ENCODE measurements at regions not wholly inside any gene's neighbourhood (a gene's known extent, or its start where the extent isn't known, plus 50 kb on each side); places are given as distances from the start of the nearest gene placed in this dataset.

DNA sequence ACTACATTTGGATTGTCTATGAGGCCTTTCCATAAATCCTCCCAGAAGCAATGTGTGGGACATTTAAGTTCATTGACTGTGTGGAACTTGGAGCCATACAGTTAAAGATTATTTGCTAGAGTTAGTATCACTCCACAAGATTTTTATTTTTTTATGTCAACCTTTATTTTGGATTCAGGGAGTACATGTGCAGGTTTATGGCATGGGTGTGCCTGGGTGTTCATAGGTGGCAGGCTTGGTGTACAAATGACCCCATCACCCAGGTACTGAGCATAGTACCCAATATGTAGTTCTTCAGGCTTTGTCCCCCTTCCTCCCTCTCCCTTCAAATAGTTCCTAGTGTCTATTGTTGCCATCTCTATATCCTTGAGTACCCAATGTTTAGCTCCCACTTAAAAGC, 199.8 kb upstream of the ZFP42 start:
- TF ChIP-seq BHLHE40 (IDR thresholded peaks at IDR 0.05; ENCODE audit: low read depth, low read length): no peak
- TF ChIP-seq, protein P1, sequence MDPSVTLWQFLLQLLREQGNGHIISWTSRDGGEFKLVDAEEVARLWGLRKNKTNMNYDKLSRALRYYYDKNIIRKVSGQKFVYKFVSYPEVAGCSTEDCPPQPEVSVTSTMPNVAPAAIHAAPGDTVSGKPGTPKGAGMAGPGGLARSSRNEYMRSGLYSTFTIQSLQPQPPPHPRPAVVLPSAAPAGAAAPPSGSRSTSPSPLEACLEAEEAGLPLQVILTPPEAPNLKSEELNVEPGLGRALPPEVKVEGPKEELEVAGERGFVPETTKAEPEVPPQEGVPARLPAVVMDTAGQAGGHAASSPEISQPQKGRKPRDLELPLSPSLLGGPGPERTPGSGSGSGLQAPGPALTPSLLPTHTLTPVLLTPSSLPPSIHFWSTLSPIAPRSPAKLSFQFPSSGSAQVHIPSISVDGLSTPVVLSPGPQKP (IDR thresholded peaks at IDR 0.05; ENCODE audit: borderline replicate concordance, low read depth, low read length): no peak
- no peak for TF ChIP-seq CEBPB (IDR thresholded peaks at IDR 0.05; ENCODE audit: low read depth, low read length)
- TF ChIP-seq MXI1 (IDR thresholded peaks at IDR 0.05; ENCODE audit: borderline replicate concordance, low read depth, low read length): no peak
- no peak for TF ChIP-seq POLR2A (IDR thresholded peaks at IDR 0.05; ENCODE audit: low read depth, low read length)
- no peak for TF ChIP-seq USF2 (IDR thresholded peaks at IDR 0.05; ENCODE audit: low read depth, low read length)
- no peak for TF ChIP-seq MAZ (IDR thresholded peaks at IDR 0.05; ENCODE audit: borderline replicate concordance, low read depth, low read length)
- TF ChIP-seq, protein P2, sequence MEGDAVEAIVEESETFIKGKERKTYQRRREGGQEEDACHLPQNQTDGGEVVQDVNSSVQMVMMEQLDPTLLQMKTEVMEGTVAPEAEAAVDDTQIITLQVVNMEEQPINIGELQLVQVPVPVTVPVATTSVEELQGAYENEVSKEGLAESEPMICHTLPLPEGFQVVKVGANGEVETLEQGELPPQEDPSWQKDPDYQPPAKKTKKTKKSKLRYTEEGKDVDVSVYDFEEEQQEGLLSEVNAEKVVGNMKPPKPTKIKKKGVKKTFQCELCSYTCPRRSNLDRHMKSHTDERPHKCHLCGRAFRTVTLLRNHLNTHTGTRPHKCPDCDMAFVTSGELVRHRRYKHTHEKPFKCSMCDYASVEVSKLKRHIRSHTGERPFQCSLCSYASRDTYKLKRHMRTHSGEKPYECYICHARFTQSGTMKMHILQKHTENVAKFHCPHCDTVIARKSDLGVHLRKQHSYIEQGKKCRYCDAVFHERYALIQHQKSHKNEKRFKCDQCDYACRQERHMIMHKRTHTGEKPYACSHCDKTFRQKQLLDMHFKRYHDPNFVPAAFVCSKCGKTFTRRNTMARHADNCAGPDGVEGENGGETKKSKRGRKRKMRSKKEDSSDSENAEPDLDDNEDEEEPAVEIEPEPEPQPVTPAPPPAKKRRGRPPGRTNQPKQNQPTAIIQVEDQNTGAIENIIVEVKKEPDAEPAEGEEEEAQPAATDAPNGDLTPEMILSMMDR (conservative IDR thresholded peaks at IDR 0.05; ENCODE audit: low read depth, low read length): no peak
- no peak for TF ChIP-seq RFX5 (IDR thresholded peaks at IDR 0.05; ENCODE audit: low read depth, low read length)
- TF ChIP-seq FOS (IDR thresholded peaks at IDR 0.05; ENCODE audit: low read depth, low read length): no peak
- TF ChIP-seq RCOR1 (IDR thresholded peaks at IDR 0.05; ENCODE audit: insufficient replicate concordance, low read length): no peak
- TF ChIP-seq RAD21 (IDR thresholded peaks at IDR 0.05; ENCODE audit: low read length): no peak
- no peak for TF ChIP-seq NFE2L2 (IDR thresholded peaks at IDR 0.05; ENCODE audit: low read depth, low read length)
- no peak overlapping the region for H2BK120ac ChIP-seq (ENCODE audit: low read depth, low read length)
- no peak overlapping the region for H3K4ac ChIP-seq (ENCODE audit: low read depth, low read length)
- ATAC-seq (ENCODE audit: low read depth): no peak
- no peaks in the 10 kb centered on the region for H3K79me1 ChIP-seq (ENCODE audit: low read depth in 1 of 2, low read length in 2 of 2)
- H3K9me3 ChIP-seq (ENCODE audit: control insufficient read depth, insufficient read depth, low read length): peaks cover 4% of the 10 kb centered on the region
- H3K56ac ChIP-seq (ENCODE audit: extremely low read depth, insufficient read depth, low read length): no peak overlapping the region
- no peak for DNase-seq
- no peaks in the 10 kb centered on the region for H3K36me3 ChIP-seq (ENCODE audit: control insufficient read depth, insufficient read depth, low read length)
- no peak overlapping the region for H3K9ac ChIP-seq (ENCODE audit: low read depth, low read length)
- H2AK9ac ChIP-seq (replicated peaks; ENCODE audit: low read depth, low read length, poor library complexity): no peak overlapping the region
- no peak overlapping the region for H3K18ac ChIP-seq (ENCODE audit: low read depth, low read length)
- no peak overlapping the region for H3K4me3 ChIP-seq (ENCODE audit: insufficient read depth, low read depth, low read length)
- H3K4me1 ChIP-seq (ENCODE audit: control insufficient read depth, insufficient read depth, low read length): peaks cover 3% of the 10 kb centered on the region; the same call in 1 of the 2 replicates
- H4K8ac ChIP-seq (ENCODE audit: low read depth in 2 of 2, low read length in 2 of 2): no peak overlapping the region
- no TSS peak for BruUV-seq (replicated peaks)
- no peaks in the 10 kb centered on the region for H4K20me1 ChIP-seq (ENCODE audit: insufficient read depth, low read length)
- intact Hi-C loops (cut with micrococcal nuclease) (no loop called here), dilution Hi-C loops (cut with HindIII; ENCODE audit: low sequenced_read_pairs, unreplicated experiment) (no loop called here), in situ Hi-C loops (cut with MboI; ENCODE audit: low sequenced_read_pairs) (no loop called here)
- no peak overlapping the region for H3K4me2 ChIP-seq (ENCODE audit: low read depth, low read length)
- ChIA-PET POLR2A (ENCODE audit: unreplicated experiment) (no interaction called here), CTCF (no interaction called here)
- H2AFZ ChIP-seq (replicated peaks; ENCODE audit: low read length, poor library complexity): no peak overlapping the region
- no peaks in the 10 kb centered on the region for H3K27me3 ChIP-seq (ENCODE audit: control insufficient read depth, insufficient read depth, low read length)
- no peak overlapping the region for H2AK5ac ChIP-seq (ENCODE audit: low read depth, low read length)
- no peak overlapping the region for H2BK20ac ChIP-seq (ENCODE audit: low read depth, low read length)
- H3K27ac ChIP-seq (ENCODE audit: insufficient read depth, low read length): no peak overlapping the region
- no peak overlapping the region for H2BK15ac ChIP-seq (ENCODE audit: low read depth, low read length)
- H4K5ac ChIP-seq (ENCODE audit: low read depth, low read length): no peak overlapping the region
- H2BK5ac ChIP-seq (ENCODE audit: low read depth, low read length, poor library complexity, severe bottlenecking): no peak overlapping the region
- H4K91ac ChIP-seq (ENCODE audit: insufficient read depth, low read depth, low read length): no peak overlapping the region
- H3K23ac ChIP-seq (ENCODE audit: low read depth, low read length): no peak overlapping the region
- H3K9me1 ChIP-seq (ENCODE audit: insufficient read depth, low read length): no peaks in the 10 kb centered on the region
- H3K14ac ChIP-seq (replicated peaks; ENCODE audit: low read depth, low read length): no peak overlapping the region
